Ureter (tissue), 1 donor: ENCODE measurements at regions not wholly inside any gene's neighbourhood (a gene's known extent, or its start where the extent isn't known, plus 50 kb on each side); places are given as distances from the start of the nearest gene placed in this dataset.

Source experiments
- DNase-seq: peaks from one replicate; pipeline ENCODE4 v3.0.0-alpha.2; 2020; ENCODE audit warnings: low spot score
- donor health status: DM: yes; HTN: yes; CAD: no.

- DNase-seq, result no peak
Observed at GRCh38 chr22:48898524-48899250, 929.0 kb downstream of the BRD1 start.

GRCh38 chr22:48897645-48898370 is 929.9 kb downstream of the BRD1 start:
- no peak for DNase-seq

- DNase-seq, result no peak
Observed at GRCh38 chr22:48896766-48897644, 930.7 kb downstream of the BRD1 start.

GRCh38 chr22:48895831-48896765 is 931.6 kb downstream of the BRD1 start:
- DNase-seq, result no peak

GRCh38 chr22:48895336-48895735 is 932.3 kb downstream of the BRD1 start:
- no peak for DNase-seq

- no peak for DNase-seq
Observed at GRCh38 chr22:48894804-48895250, 932.8 kb downstream of the BRD1 start.

GRCh38 chr22:48894064-48894671 is 933.5 kb downstream of the BRD1 start:
- DNase-seq, result no peak

- no peak for DNase-seq
Observed at GRCh38 chr22:48893288-48894063, 934.2 kb downstream of the BRD1 start.

- no peak for DNase-seq
Observed at GRCh38 chr22:48892578-48893287, 934.9 kb downstream of the BRD1 start.

- DNase-seq, result no peak
Observed at GRCh38 chr22:48891688-48892577, 935.7 kb downstream of the BRD1 start.

GRCh38 chr22:48890693-48891554 is 936.7 kb downstream of the BRD1 start:
- peak; percentile 25 for DNase-seq

GRCh38 chr22:48889887-48890692 is 937.6 kb downstream of the BRD1 start:
- peak; percentile 19 for DNase-seq

GRCh38 chr22:48889209-48889830 is 938.4 kb downstream of the BRD1 start:
- DNase-seq, result peak; percentile 14

GRCh38 chr22:48888466-48889208 is 939.0 kb downstream of the BRD1 start:
- peak; percentile 0 for DNase-seq
